ENCODE measurements at regions not wholly inside any gene's neighbourhood (a gene's known extent, or its start where the extent isn't known, plus 50 kb on each side); places are given as distances from the start of the nearest gene placed in this dataset.

GRCh38 chr7:119033641-119034040 lies 809.1 kb downstream of the ANKRD7 start:
- FAIRE-seq (no peak), DNase-seq (ENCODE audit: low read depth) (no peak)
- Histone ChIP-seq H4K20me1 (ENCODE audit: insufficient read depth, low read length) (no peaks in the 10 kb centered on the region), H3K9me3 (ENCODE audit: insufficient read depth, low read depth, low read length) (peaks cover 2% of the 10 kb centered on the region), H2AFZ (ENCODE audit: low read depth, low read length) (no peak overlapping the region), H3K4me3 (ENCODE audit: insufficient read depth, low read depth, low read length) (no peak overlapping the region), H3K79me2 (ENCODE audit: insufficient read depth, low read length) (no peaks in the 10 kb centered on the region), H3K27me3 (ENCODE audit: insufficient read depth, low read length) (no peaks in the 10 kb centered on the region), H3K36me3 (ENCODE audit: insufficient read depth, low read length) (no peaks in the 10 kb centered on the region), H3K4me1 (ENCODE audit: insufficient read depth, low read length) (no peaks in the 10 kb centered on the region), H3K27ac (ENCODE audit: low read depth, low read length) (no peak overlapping the region), H3K9ac (ENCODE audit: low read length) (no peak overlapping the region), H3K4me2 (ENCODE audit: low read length) (no peak overlapping the region)
- TF ChIP-seq CTCF (IDR thresholded peaks at IDR 0.05; ENCODE audit: insufficient read depth, low read depth, low read length) (no peak), EZH2 (IDR thresholded peaks at IDR 0.05; ENCODE audit: insufficient read depth, low read length) (no peak)
- no peaks in the 10 kb centered on the region for H3K27me3 Mint-ChIP-seq (ENCODE audit: low read depth, unreplicated experiment)
- H3K36me3 Mint-ChIP-seq (ENCODE audit: low read depth, unreplicated experiment), result no peaks in the 10 kb centered on the region
- no peak overlapping the region for H3K27ac Mint-ChIP-seq (ENCODE audit: unreplicated experiment)
- no peaks in the 10 kb centered on the region for H3K4me1 Mint-ChIP-seq (ENCODE audit: low read depth, unreplicated experiment)
- no peak overlapping the region for H3K4me3 Mint-ChIP-seq (ENCODE audit: unreplicated experiment)
- H3K9me3 Mint-ChIP-seq (ENCODE audit: unreplicated experiment), result no peaks in the 10 kb centered on the region

- no peaks in the 10 kb centered on the region for H3K36me3 ChIP-seq (ENCODE audit: insufficient read depth, low read length)
- no peak overlapping the region for H3K27ac Mint-ChIP-seq (ENCODE audit: unreplicated experiment)
- no peaks in the 10 kb centered on the region for H3K27me3 ChIP-seq (ENCODE audit: insufficient read depth, low read length)
- no peaks in the 10 kb centered on the region for H4K20me1 ChIP-seq (ENCODE audit: insufficient read depth, low read length)
- no peak overlapping the region for H3K27ac ChIP-seq (ENCODE audit: low read depth, low read length)
- no peak overlapping the region for H3K4me2 ChIP-seq (ENCODE audit: low read length)
- H3K9ac ChIP-seq (ENCODE audit: low read length), result no peak overlapping the region
- no peaks in the 10 kb centered on the region for H3K9me3 Mint-ChIP-seq (ENCODE audit: unreplicated experiment)
- no peak overlapping the region for H3K4me3 Mint-ChIP-seq (ENCODE audit: unreplicated experiment)
- H3K9me3 ChIP-seq (ENCODE audit: insufficient read depth, low read depth, low read length), result peaks cover 2% of the 10 kb centered on the region
- no peak for TF ChIP-seq CTCF (IDR thresholded peaks at IDR 0.05; ENCODE audit: insufficient read depth, low read depth, low read length)
- no peak for TF ChIP-seq EZH2 (IDR thresholded peaks at IDR 0.05; ENCODE audit: insufficient read depth, low read length)
- H3K79me2 ChIP-seq (ENCODE audit: insufficient read depth, low read length), result no peaks in the 10 kb centered on the region
- FAIRE-seq (no peak), DNase-seq (ENCODE audit: low read depth) (no peak)
- H3K4me1 ChIP-seq (ENCODE audit: insufficient read depth, low read length), result no peaks in the 10 kb centered on the region
- H2AFZ ChIP-seq (ENCODE audit: low read depth, low read length), result no peak overlapping the region
- H3K4me1 Mint-ChIP-seq (ENCODE audit: low read depth, unreplicated experiment), result no peaks in the 10 kb centered on the region
- H3K4me3 ChIP-seq (ENCODE audit: insufficient read depth, low read depth, low read length), result no peak overlapping the region
- no peaks in the 10 kb centered on the region for H3K36me3 Mint-ChIP-seq (ENCODE audit: low read depth, unreplicated experiment)
- no peaks in the 10 kb centered on the region for H3K27me3 Mint-ChIP-seq (ENCODE audit: low read depth, unreplicated experiment)
Observed at GRCh38 chr7:119037941-119038340, 813.4 kb downstream of the ANKRD7 start.

- H3K79me2 ChIP-seq (ENCODE audit: insufficient read depth, low read length), result no peaks in the 10 kb centered on the region
- no peak overlapping the region for H3K4me2 ChIP-seq (ENCODE audit: low read length)
- no peaks in the 10 kb centered on the region for H3K9me3 ChIP-seq (ENCODE audit: insufficient read depth, low read depth, low read length)
- no peaks in the 10 kb centered on the region for H3K36me3 Mint-ChIP-seq (ENCODE audit: low read depth, unreplicated experiment)
- H3K4me3 ChIP-seq (ENCODE audit: insufficient read depth, low read depth, low read length), result no peak overlapping the region
- TF ChIP-seq CTCF (IDR thresholded peaks at IDR 0.05; ENCODE audit: insufficient read depth, low read depth, low read length) (no peak), EZH2 (IDR thresholded peaks at IDR 0.05; ENCODE audit: insufficient read depth, low read length) (no peak)
- DNase-seq (ENCODE audit: low read depth) (no peak), FAIRE-seq (no peak)
- no peaks in the 10 kb centered on the region for H3K4me1 ChIP-seq (ENCODE audit: insufficient read depth, low read length)
- no peaks in the 10 kb centered on the region for H3K9me3 Mint-ChIP-seq (ENCODE audit: unreplicated experiment)
- no peaks in the 10 kb centered on the region for H3K27me3 Mint-ChIP-seq (ENCODE audit: low read depth, unreplicated experiment)
- no peak overlapping the region for H3K27ac Mint-ChIP-seq (ENCODE audit: unreplicated experiment)
- H4K20me1 ChIP-seq (ENCODE audit: insufficient read depth, low read length), result no peaks in the 10 kb centered on the region
- no peak overlapping the region for H3K4me3 Mint-ChIP-seq (ENCODE audit: unreplicated experiment)
- no peaks in the 10 kb centered on the region for H3K4me1 Mint-ChIP-seq (ENCODE audit: low read depth, unreplicated experiment)
- H3K36me3 ChIP-seq (ENCODE audit: insufficient read depth, low read length), result no peaks in the 10 kb centered on the region
- H3K27ac ChIP-seq (ENCODE audit: low read depth, low read length), result no peak overlapping the region
- H3K27me3 ChIP-seq (ENCODE audit: insufficient read depth, low read length), result no peaks in the 10 kb centered on the region
- no peak overlapping the region for H2AFZ ChIP-seq (ENCODE audit: low read depth, low read length)
- H3K9ac ChIP-seq (ENCODE audit: low read length), result no peak overlapping the region
Observed at GRCh38 chr7:119046068-119046467, 821.6 kb downstream of the ANKRD7 start.

Data from astrocyte (in vitro differentiated cells and primary cell).